ENCODE measurements at regions not wholly inside any gene's neighbourhood (a gene's known extent, or its start where the extent isn't known, plus 50 kb on each side); places are given as distances from the start of the nearest gene placed in this dataset.

GRCh38 chr18:5091741-5092140 is 105.3 kb downstream of the AKAIN1 start:
- DNase-seq (ENCODE audit: low read depth in 1 of 2, low spot score in 2 of 2): no peak
- Histone ChIP-seq H3K36me3 (no peaks in the 10 kb centered on the region), H3K4me3 (no peak overlapping the region), H3K27me3 (replicated peaks) (no peaks in the 10 kb centered on the region), H3K9me3 (replicated peaks) (no peaks in the 10 kb centered on the region), H3K4me1 (replicated peaks) (no peaks in the 10 kb centered on the region), H3K27ac (no peak overlapping the region)

- no peak for DNase-seq (ENCODE audit: low read depth in 1 of 2, low spot score in 2 of 2)
- H3K4me1 ChIP-seq (replicated peaks): no peaks in the 10 kb centered on the region
- H3K27ac ChIP-seq: no peak overlapping the region
- H3K27me3 ChIP-seq (replicated peaks): 0 out of 2 replicates have a peak, but pooled peaks cover 4% of the 10 kb centered on the region
- peaks cover 3% of the 10 kb centered on the region; the same call in 1 of the 2 replicates for H3K9me3 ChIP-seq (replicated peaks)
- no peak overlapping the region for H3K4me3 ChIP-seq
- no peaks in the 10 kb centered on the region for H3K36me3 ChIP-seq
These were observed 121.8 kb downstream of the AKAIN1 start for GRCh38 chr18:5075297-5075696.

GRCh38 chr18:5073026-5073944 is 123.8 kb downstream of the AKAIN1 start:
- Histone ChIP-seq H3K27me3 (replicated peaks) (0 out of 2 replicates have a peak, but pooled peaks cover 4% of the 10 kb centered on the region), H3K9me3 (replicated peaks) (no peaks in the 10 kb centered on the region), H3K4me1 (replicated peaks) (no peaks in the 10 kb centered on the region), H3K4me3 (no peak overlapping the region), H3K27ac (no peak overlapping the region), H3K36me3 (no peaks in the 10 kb centered on the region)
- DNase-seq (ENCODE audit: low read depth in 1 of 2, low spot score in 2 of 2): peak in 1 of 2 experiments; percentile 5

GRCh38 chr18:5068851-5069250 is 128.2 kb downstream of the AKAIN1 start:
- Histone ChIP-seq H3K9me3 (replicated peaks) (no peaks in the 10 kb centered on the region), H3K4me3 (no peak overlapping the region)
- no peak for DNase-seq (ENCODE audit: low read depth in 1 of 2, low spot score in 2 of 2)

GRCh38 chr18:5066380-5066977 is 130.6 kb downstream of the AKAIN1 start:
- no peak for DNase-seq (ENCODE audit: low read depth in 1 of 2, low spot score in 2 of 2)
- no peaks in the 10 kb centered on the region for H3K4me1 ChIP-seq (replicated peaks)
- no peak overlapping the region for H3K27ac ChIP-seq
- no peaks in the 10 kb centered on the region for H3K27me3 ChIP-seq (replicated peaks)
- no peaks in the 10 kb centered on the region for H3K9me3 ChIP-seq (replicated peaks)
- no peaks in the 10 kb centered on the region for H3K36me3 ChIP-seq
- H3K4me3 ChIP-seq: no peak overlapping the region

More at GRCh38 chr18:5068851-5069250, 128.2 kb downstream of the AKAIN1 start:
- Histone ChIP-seq H3K27ac (no peak overlapping the region), H3K36me3 (no peaks in the 10 kb centered on the region), H3K4me1 (replicated peaks) (no peaks in the 10 kb centered on the region), H3K27me3 (replicated peaks) (0 out of 2 replicates have a peak, but pooled peaks cover 4% of the 10 kb centered on the region)

- no peaks in the 10 kb centered on the region for H3K4me1 ChIP-seq (replicated peaks)
- no peak overlapping the region for H3K27ac ChIP-seq
- H3K36me3 ChIP-seq: no peaks in the 10 kb centered on the region
- no peak overlapping the region for H3K4me3 ChIP-seq
- H3K9me3 ChIP-seq (replicated peaks): no peaks in the 10 kb centered on the region
- no peaks in the 10 kb centered on the region for H3K27me3 ChIP-seq (replicated peaks)
- no peak for DNase-seq (ENCODE audit: low read depth in 1 of 2, low spot score in 2 of 2)
These were observed 131.4 kb downstream of the AKAIN1 start for GRCh38 chr18:5065615-5066014.

GRCh38 chr18:5064841-5065370 is 132.2 kb downstream of the AKAIN1 start:
- no peak overlapping the region for H3K4me3 ChIP-seq
- no peaks in the 10 kb centered on the region for H3K36me3 ChIP-seq
- H3K9me3 ChIP-seq (replicated peaks): no peaks in the 10 kb centered on the region
- no peak for DNase-seq (ENCODE audit: low read depth in 1 of 2, low spot score in 2 of 2)
- no peak overlapping the region for H3K27ac ChIP-seq
- H3K27me3 ChIP-seq (replicated peaks): no peaks in the 10 kb centered on the region
- no peaks in the 10 kb centered on the region for H3K4me1 ChIP-seq (replicated peaks)

GRCh38 chr18:5061785-5062184 is 135.3 kb downstream of the AKAIN1 start:
- no peaks in the 10 kb centered on the region for H3K4me1 ChIP-seq (replicated peaks)
- H3K36me3 ChIP-seq: no peaks in the 10 kb centered on the region
- H3K4me3 ChIP-seq: no peak overlapping the region
- H3K9me3 ChIP-seq (replicated peaks): no peaks in the 10 kb centered on the region
- no peak overlapping the region for H3K27ac ChIP-seq
- DNase-seq (ENCODE audit: low read depth in 1 of 2, low spot score in 2 of 2): no peak
- H3K27me3 ChIP-seq (replicated peaks): no peaks in the 10 kb centered on the region

GRCh38 chr18:5060543-5060942 is 136.5 kb downstream of the AKAIN1 start:
- Histone ChIP-seq H3K9me3 (replicated peaks) (no peaks in the 10 kb centered on the region), H3K27me3 (replicated peaks) (no peaks in the 10 kb centered on the region), H3K4me1 (replicated peaks) (no peaks in the 10 kb centered on the region), H3K36me3 (no peaks in the 10 kb centered on the region), H3K4me3 (no peak overlapping the region), H3K27ac (no peak overlapping the region)
- no peak for DNase-seq (ENCODE audit: low read depth in 1 of 2, low spot score in 2 of 2)

- Histone ChIP-seq H3K4me1 (replicated peaks) (no peaks in the 10 kb centered on the region), H3K36me3 (no peaks in the 10 kb centered on the region), H3K27me3 (replicated peaks) (no peaks in the 10 kb centered on the region), H3K9me3 (replicated peaks) (no peaks in the 10 kb centered on the region), H3K27ac (no peak overlapping the region), H3K4me3 (no peak overlapping the region)
- DNase-seq (ENCODE audit: low read depth in 1 of 2, low spot score in 2 of 2): no peak
These were observed 137.4 kb downstream of the AKAIN1 start for GRCh38 chr18:5059696-5060032.

- Histone ChIP-seq H3K36me3 (no peaks in the 10 kb centered on the region), H3K27me3 (replicated peaks) (no peaks in the 10 kb centered on the region), H3K4me1 (replicated peaks) (no peaks in the 10 kb centered on the region), H3K9me3 (replicated peaks) (no peaks in the 10 kb centered on the region), H3K4me3 (no peak overlapping the region), H3K27ac (no peak overlapping the region)
- no peak for DNase-seq (ENCODE audit: low read depth in 1 of 2, low spot score in 2 of 2)
These were observed 138.0 kb downstream of the AKAIN1 start for GRCh38 chr18:5058768-5059695.

- Histone ChIP-seq H3K4me3 (no peak overlapping the region), H3K9me3 (replicated peaks) (no peaks in the 10 kb centered on the region), H3K36me3 (no peaks in the 10 kb centered on the region), H3K27me3 (replicated peaks) (no peaks in the 10 kb centered on the region), H3K4me1 (replicated peaks) (no peaks in the 10 kb centered on the region), H3K27ac (no peak overlapping the region)
- peak; percentile 27 to 53 for DNase-seq (ENCODE audit: low read depth in 1 of 2, low spot score in 2 of 2)
These were observed 139.4 kb downstream of the AKAIN1 start for GRCh38 chr18:5057386-5058348.
